Cardiac fibroblast (primary cell): ENCODE measurements at regions not wholly inside any gene's neighbourhood (a gene's known extent, or its start where the extent isn't known, plus 50 kb on each side); places are given as distances from the start of the nearest gene placed in this dataset.

Source experiments
- DNase-seq, 2 donors: peaks; one replicate each; pipeline versions ENCODE4 v3.0.0 to v3.0.0-alpha.2; 2010; ENCODE audit warnings: low read depth in 2 of 2
- H3K4me3 ChIP-seq, 2 donors: replicated peaks in 1 of 2; 1 replicate in 1 of 2; 2 replicates in 1 of 2; pipeline ENCODE4 v1.5.1; 2011; ENCODE audit warnings: low read depth in 2 of 2, low read length in 2 of 2, mild to moderate bottlenecking in 2 of 2, moderate library complexity in 1 of 2
- TF ChIP-seq, protein P1 (sequence below): IDR thresholded peaks from one replicate; pipeline ENCODE4 v1.5.1; 2011; ENCODE audit warnings: low read depth, mild to moderate bottlenecking, low read length, inconsistent platforms

DNA sequence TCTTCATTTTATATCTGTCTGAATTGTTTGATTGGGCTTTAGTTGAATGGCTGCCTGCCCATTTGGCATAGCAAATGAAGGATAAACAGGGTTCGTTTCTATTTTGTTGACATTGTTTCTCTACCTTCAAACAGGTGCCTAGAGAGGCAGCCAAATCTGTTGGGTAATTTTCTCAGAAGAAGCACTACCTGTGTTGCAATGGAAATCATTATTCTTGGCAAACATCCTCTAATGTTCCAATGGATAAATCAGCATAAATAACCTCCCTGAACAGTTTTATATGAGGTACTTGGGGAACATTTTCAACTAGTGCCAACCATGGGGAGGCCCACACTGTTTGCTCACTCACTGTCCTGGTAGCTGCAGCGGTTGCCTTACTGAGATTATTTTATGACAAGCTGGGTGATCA lies 64.4 kb upstream of the PLPP4 start:
- H3K4me3 ChIP-seq = no peak overlapping the region
- TF ChIP-seq, protein P1, sequence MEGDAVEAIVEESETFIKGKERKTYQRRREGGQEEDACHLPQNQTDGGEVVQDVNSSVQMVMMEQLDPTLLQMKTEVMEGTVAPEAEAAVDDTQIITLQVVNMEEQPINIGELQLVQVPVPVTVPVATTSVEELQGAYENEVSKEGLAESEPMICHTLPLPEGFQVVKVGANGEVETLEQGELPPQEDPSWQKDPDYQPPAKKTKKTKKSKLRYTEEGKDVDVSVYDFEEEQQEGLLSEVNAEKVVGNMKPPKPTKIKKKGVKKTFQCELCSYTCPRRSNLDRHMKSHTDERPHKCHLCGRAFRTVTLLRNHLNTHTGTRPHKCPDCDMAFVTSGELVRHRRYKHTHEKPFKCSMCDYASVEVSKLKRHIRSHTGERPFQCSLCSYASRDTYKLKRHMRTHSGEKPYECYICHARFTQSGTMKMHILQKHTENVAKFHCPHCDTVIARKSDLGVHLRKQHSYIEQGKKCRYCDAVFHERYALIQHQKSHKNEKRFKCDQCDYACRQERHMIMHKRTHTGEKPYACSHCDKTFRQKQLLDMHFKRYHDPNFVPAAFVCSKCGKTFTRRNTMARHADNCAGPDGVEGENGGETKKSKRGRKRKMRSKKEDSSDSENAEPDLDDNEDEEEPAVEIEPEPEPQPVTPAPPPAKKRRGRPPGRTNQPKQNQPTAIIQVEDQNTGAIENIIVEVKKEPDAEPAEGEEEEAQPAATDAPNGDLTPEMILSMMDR = no peak
- no peak for DNase-seq

DNA sequence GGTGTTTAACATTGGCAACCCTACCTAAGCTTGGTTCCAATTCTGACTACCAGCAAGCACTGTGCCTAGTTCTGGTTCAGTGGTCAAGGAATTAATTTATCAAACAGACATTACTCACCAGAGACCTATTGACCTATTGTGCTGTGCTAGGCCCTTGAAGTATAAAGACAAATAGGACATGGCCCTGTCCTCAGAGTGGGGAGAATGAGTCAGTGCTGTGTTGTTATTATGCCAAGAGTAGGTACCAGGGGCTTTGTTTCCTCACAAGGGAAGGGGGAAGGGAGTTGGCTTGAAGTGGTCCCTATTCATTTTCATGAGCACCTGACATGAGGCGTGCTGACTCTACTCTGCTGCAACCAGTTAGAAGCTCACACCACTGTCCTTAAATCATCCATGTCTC lies 62.6 kb upstream of the PLPP4 start:
- TF ChIP-seq, protein P1 = no peak
- H3K4me3 ChIP-seq = no peak overlapping the region
- DNase-seq = peak in 1 of 2 donors; percentile 2

DNA sequence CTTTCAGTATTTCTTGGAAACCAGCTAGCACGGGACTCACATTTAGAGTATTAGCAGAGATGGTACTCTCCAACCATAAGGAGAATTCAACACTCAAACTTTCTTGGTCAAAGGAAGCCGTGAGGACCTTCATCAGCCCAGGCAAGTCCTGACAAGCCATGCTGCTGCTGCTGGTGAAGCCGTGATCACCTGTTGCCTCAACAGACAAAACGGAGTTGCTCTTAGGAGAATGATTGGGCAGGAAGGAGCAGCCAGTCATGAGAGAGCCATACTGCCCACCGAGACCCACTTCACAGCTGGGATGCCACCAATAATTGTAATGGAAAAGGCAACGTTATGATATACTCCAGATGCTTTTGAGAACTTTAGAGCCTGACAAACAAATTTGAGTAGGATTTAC lies 60.8 kb upstream of the PLPP4 start:
- DNase-seq = no peak
- no peak overlapping the region for H3K4me3 ChIP-seq
- TF ChIP-seq, protein P1 = no peak

DNA sequence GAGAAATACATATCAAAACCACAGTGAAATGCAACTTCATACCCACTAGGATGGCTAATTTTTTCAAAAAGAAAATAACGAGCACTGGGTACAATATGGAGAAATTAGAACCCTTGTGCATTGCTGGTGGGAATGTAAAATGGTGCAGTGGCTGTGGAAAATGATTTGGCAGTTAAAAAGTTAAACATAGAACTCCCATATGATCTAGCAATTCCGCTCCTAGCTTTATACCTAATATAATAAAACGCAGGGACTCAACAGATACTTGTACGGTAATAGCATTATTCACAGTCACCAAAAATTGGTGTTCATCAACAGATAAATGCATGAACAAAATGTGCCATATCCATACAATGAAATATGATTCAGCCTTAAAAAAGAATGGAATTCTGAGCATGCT lies 58.8 kb upstream of the PLPP4 start:
- H3K4me3 ChIP-seq = no peak overlapping the region
- TF ChIP-seq, protein P1 = no peak
- no peak for DNase-seq

DNA sequence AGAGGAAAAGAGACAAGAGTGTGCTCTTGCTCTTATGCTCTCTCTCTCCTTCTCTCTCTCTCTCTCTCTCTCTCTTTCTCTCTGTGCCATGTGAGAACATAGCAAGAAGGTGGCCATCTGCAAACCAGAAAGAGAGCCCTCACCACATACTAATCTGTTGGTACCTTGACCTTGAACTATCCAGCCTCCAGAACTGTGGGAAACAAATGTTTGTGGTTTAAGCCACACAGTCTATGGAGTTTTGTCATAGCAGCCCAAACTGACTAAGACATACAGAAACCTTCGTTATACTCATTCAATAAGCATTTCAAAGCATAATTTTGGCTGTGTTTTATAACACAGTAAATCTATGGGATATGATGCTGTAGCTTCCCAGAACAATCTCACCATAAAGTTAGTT lies 56.4 kb upstream of the PLPP4 start:
- peak in 1 of 2 donors; percentile 38 for DNase-seq
- TF ChIP-seq, protein P1 = no peak
- H3K4me3 ChIP-seq = no peak overlapping the region

DNA sequence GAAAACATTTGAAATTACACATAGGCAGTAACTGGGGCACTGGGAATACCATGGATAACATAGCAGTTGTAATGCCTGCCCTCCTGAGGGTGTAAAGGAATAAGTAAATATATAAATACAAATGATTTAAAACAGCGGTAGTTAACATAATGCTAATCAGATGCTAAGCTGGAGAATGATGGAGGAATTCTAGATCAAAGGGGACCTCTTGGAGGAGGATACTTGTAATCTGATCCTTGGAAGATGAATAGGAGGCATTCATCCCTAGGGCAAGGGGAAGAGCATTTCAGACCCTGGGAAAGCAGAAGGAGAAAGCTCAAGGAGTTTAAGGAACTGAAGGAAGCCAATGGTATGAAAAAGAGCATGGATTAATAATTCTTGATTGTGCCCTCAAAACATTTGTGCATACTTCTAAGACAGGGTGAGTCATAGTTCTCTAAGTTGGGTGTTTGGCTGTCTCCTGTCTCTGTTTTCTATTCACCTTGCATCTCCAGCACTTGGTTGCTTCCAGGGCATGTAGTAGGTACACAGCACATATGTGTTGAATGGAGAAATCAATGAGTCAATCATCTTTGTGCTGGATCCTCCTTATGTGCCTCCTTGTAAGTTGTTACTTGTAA lies 54.8 kb upstream of the PLPP4 start:
- no peak for DNase-seq
- no peak overlapping the region for H3K4me3 ChIP-seq
- TF ChIP-seq, protein P1 = no peak

DNA sequence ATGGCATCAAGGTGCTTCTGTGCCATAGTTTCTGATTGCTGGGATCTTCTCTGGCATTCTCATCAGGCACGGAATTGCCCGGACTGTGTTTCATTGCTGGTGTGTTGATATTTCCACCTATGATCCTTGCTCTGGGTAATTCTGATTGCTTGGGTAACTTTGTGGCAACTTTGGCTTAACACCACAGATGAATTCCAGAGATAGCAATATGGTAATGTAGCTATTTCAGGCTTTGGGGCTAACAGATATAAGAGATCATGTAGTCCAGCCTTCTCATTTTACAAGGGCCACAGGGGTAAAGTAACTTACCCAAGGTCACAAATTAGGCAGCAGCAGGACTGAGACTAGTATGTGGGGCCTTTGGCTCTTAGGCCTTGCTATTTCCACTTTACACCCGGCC lies 53.9 kb upstream of the PLPP4 start:
- no peak overlapping the region for H3K4me3 ChIP-seq
- no peak for DNase-seq
- TF ChIP-seq, protein P1 = no peak
